Psoas muscle (tissue), 7 donors: ENCODE measurements at regions not wholly inside any gene's neighbourhood (a gene's known extent, or its start where the extent isn't known, plus 50 kb on each side); places are given as distances from the start of the nearest gene placed in this dataset.

ENCODE experiments used
- ATAC-seq, 4 donors: fragments of 200-7000 bp; cut with Tn5 transposase; one replicate each; pipeline ENCODE4 v1.9.1; 2020; ENCODE audit warnings: moderate library complexity in 3 of 4, mild to moderate bottlenecking in 2 of 4
- DNase-seq, 2 donors: peaks; one replicate each; pipeline ENCODE4 v3.0.0-alpha.2; 2020
- H3K27ac ChIP-seq: fragments of 200-600 bp; one replicate; pipeline ENCODE4 v1.8.0; 2022
- H3K27me3 ChIP-seq, 3 donors: fragments of 200-600 bp in 1 of 3; one replicate each; pipeline versions ENCODE4 v1.6.1 to v1.8.0; 2013 to 2022; ENCODE audit warnings: low read length in 2 of 3, mild to moderate bottlenecking in 2 of 3, moderate library complexity in 1 of 3; ENCODE audit not compliant: insufficient read depth in 3 of 3
- H3K36me3 ChIP-seq, 2 donors: fragments of 200-600 bp in 1 of 2; one replicate each; pipeline versions ENCODE4 v1.6.1 to v1.8.0; 2013 to 2022; ENCODE audit warnings: low read depth in 1 of 2, mild to moderate bottlenecking in 1 of 2, moderate library complexity in 1 of 2; ENCODE audit not compliant: insufficient read depth in 1 of 2
- H3K4me1 ChIP-seq: fragments of 200-600 bp; one replicate; pipeline ENCODE4 v1.8.0; 2022
- H3K4me3 ChIP-seq: fragments of 200-600 bp; one replicate; pipeline ENCODE4 v1.8.0; 2022; ENCODE audit warnings: mild to moderate bottlenecking
- H3K9me3 ChIP-seq: fragments of 200-600 bp; one replicate; pipeline ENCODE4 v1.8.0; 2022
- WGBS, 3 donors: extraction: QIAGEN DNeasy Blood & Tissue Kit; methylation state at CpG; one replicate each; pipeline versions ENCODE4 v1.1.6 to v1.1.7; 2013; 5-methylcytosine and 5-hydroxymethylcytosine counted together
- intact Hi-C, 2 donors: fragments of 100-400 bp; cut with DNase I; formaldehyde crosslinking; loops; one replicate each; pipeline versions ENCODE4 v1.11.0 to v1.14.2; 2022
- TF ChIP-seq, protein P1 (sequence below): fragments of 200-600 bp; IDR thresholded peaks from one replicate; pipeline ENCODE4 v1.8.0; 2022; ENCODE audit warnings: antibody characterized with exemption
- donor health status: healthy with polysubstance abuse.
- donor health status: DM: no; HTN: no; CAD: no; lungs with moderate emphysema.
- donor health status: Bipolar disorder and iron deficiency.
- donor health status: healthy.
- donor health status: DM: yes; HTN: yes; CAD: no.
- donor health status: DM: no; HTN: no; CAD: no.
- donor health status: DM: yes; HTN: yes; CAD: no.

DNA sequence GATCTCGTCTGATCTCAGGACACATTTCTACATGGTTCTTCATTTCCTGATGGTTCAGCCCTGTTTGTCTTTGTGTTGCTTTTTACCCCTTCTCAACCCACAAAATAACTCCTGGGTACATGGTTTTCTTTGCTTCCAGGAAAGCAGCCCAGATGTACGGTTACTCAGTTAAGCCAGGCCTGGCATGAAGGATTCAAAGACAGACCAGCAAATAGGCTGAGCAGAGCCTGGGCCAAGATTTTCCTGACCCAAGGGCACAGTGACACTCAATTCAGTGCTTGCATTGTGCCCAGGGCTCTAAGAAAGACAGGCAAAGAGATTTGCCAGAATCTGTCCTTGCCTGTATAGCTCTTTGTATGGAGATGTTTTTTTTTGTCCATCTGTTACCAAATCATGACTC is 340.8 kb upstream of the KIAA1217 start:
- Histone ChIP-seq H3K27ac (no peak overlapping the region), H3K36me3 (no peaks in the 10 kb centered on the region), H3K4me1 (peaks cover 6% of the 10 kb centered on the region), H3K4me3 (no peak overlapping the region), H3K27me3 (peaks cover 0 to 3% (median 0%) of the 10 kb centered on the region in 3 donors), H3K9me3 (no peaks in the 10 kb centered on the region)
- TF ChIP-seq, protein P1, sequence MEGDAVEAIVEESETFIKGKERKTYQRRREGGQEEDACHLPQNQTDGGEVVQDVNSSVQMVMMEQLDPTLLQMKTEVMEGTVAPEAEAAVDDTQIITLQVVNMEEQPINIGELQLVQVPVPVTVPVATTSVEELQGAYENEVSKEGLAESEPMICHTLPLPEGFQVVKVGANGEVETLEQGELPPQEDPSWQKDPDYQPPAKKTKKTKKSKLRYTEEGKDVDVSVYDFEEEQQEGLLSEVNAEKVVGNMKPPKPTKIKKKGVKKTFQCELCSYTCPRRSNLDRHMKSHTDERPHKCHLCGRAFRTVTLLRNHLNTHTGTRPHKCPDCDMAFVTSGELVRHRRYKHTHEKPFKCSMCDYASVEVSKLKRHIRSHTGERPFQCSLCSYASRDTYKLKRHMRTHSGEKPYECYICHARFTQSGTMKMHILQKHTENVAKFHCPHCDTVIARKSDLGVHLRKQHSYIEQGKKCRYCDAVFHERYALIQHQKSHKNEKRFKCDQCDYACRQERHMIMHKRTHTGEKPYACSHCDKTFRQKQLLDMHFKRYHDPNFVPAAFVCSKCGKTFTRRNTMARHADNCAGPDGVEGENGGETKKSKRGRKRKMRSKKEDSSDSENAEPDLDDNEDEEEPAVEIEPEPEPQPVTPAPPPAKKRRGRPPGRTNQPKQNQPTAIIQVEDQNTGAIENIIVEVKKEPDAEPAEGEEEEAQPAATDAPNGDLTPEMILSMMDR = no peak
- WGBS, 3 donors = 63 to 77% (median 66%) methylated on average over 2 of the region's 2 CpGs
- intact Hi-C loops = no loop called here
- ATAC-seq (no peak), DNase-seq (no peak)

DNA sequence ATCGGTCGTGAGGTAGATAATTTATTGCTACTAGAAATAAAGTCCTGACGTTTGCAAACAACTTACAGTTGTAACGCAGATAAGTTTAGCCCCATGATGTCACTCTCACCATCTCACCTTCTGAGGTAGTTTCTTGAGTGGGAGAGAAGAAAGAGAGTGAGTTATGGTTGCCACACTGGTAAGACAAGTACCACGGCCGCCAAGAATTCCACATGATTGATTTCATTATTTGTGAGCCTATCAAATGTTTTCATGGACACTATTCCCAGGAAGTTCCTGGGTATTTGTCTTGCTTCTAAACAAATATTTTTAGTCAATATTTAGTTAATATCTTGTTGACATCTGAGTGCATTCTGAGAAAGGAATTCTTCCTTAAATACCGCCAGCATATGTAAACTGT is 339.4 kb upstream of the KIAA1217 start:
- no peak overlapping the region for H3K27ac ChIP-seq
- WGBS, 3 donors = 63 to 69% (median 64%) methylated on average over 7 of the region's 7 CpGs
- TF ChIP-seq, protein P1 = no peak
- no peak overlapping the region for H3K4me3 ChIP-seq
- peaks cover 0 to 3% (median 0%) of the 10 kb centered on the region in 3 donors for H3K27me3 ChIP-seq
- DNase-seq = no peak
- H3K9me3 ChIP-seq = no peaks in the 10 kb centered on the region
- ATAC-seq = no peak
- H3K4me1 ChIP-seq = peaks cover 6% of the 10 kb centered on the region
- H3K36me3 ChIP-seq = no peaks in the 10 kb centered on the region
- intact Hi-C loops = no loop called here

DNA sequence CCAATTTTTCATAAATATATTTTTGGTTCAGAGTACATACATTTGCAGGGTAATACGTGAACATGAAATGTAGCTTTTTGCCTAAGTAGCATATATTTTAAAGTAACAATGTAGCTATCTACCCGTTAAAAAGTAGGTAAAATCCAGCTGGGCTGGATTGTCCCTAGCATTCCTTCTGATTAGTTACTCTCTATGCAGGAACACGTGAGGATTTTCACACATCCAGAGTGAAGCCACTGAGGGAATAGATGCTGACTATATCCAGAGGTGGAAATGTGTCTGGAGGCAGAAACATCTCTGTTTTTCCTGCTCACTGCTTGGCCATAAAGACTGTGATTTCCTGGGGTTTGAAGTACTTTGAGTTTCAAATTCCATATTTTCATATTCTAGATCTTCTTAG is 338.9 kb upstream of the KIAA1217 start:
- no peaks in the 10 kb centered on the region for H3K36me3 ChIP-seq
- 32 to 55% (median 41%) methylated on average over 3 of the region's 3 CpGs for WGBS, 3 donors
- H3K27ac ChIP-seq = no peak overlapping the region
- no peaks in the 10 kb centered on the region for H3K9me3 ChIP-seq
- TF ChIP-seq, protein P1 = no peak
- DNase-seq = no peak
- H3K4me3 ChIP-seq = no peak overlapping the region
- H3K27me3 ChIP-seq = peaks cover 0 to 3% (median 0%) of the 10 kb centered on the region in 3 donors
- no peak for ATAC-seq
- intact Hi-C loops = no loop called here
- H3K4me1 ChIP-seq = peaks cover 6% of the 10 kb centered on the region

DNA sequence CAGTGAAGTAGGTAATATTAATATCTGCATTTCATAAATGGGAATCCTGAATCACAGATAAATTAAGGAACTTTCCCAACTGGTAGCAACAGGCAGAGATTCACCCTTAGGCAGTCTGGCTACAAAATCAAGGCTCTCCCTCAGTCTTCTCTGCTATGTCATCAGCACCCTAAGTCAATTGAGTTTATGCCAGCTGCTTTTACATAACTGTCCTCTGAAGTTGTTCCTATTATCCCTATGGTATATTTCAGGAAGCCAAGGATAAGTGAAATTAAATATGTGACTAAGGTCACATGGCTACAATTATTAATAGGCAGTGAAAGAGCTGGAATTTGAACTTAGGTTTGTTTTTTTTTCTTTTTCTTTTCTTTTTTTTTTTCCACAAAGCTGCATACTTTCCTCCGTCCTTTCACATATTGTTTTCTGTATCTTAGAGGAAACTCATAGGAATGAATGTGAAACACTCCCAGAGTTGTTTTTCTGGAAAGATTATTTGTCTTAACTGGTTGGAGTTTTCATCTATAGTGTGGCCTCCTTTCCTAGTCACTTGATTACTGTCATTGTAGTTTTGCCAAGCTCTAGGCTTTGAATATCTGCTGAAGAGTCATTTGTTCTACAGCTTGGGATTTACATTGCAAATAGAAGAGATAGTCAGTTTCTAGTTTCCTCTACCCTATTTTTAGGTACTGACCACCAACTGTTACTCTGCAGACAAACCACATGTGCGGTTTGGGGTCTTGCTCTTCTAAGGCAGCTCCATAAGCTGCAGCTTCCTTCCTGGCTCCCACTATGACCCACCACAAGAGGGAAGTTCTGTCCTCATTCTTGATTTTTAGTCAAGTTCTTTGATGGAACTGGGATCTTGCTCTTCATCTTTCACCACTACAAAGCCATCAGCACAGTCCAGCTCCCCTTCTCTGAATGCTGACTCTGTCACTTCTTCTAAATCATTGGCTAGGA is 338.0 kb upstream of the KIAA1217 start:
- Histone ChIP-seq H3K4me1 (peaks cover 6% of the 10 kb centered on the region), H3K36me3 (no peaks in the 10 kb centered on the region), H3K27ac (no peak overlapping the region), H3K27me3 (peaks cover 0 to 3% (median 0%) of the 10 kb centered on the region in 3 donors), H3K4me3 (no peak overlapping the region), H3K9me3 (no peaks in the 10 kb centered on the region)
- TF ChIP-seq, protein P1 = no peak
- DNase-seq (no peak), ATAC-seq (no peak)
- intact Hi-C loops = no loop called here
- 50 to 56% (median 55%) methylated on average over 2 of the region's 2 CpGs for WGBS, 3 donors
